ENCODE measurements at regions not wholly inside any gene's neighbourhood (a gene's known extent, or its start where the extent isn't known, plus 50 kb on each side); places are given as distances from the start of the nearest gene placed in this dataset.

DNA sequence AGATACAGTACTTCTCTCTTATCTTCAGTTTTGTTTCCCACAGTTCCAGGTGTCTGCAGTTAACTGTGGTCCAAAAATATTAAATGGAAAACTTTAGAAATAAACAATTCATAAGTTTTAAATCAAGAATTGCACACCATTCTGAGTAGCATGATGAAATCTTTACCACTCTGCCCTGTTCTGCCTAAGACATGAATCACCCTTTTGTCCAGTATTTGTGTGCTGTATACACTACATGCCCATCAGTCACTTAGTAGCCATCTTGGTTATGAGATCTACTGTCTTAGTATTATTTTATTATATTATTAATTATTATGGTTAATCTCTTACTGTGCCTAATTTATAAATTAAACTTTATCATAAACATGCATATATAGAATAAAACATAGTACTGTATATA lies 279.0 kb downstream of the OGFRL1 start:
- H3K27ac ChIP-seq (ENCODE audit: low read depth, low read length) = no peak overlapping the region
- ChIA-PET RAD21 (ENCODE audit: low non-redundant PET in 1 of 2, low total read pairs in 2 of 2, uncharacterized antibody in 2 of 2, unreplicated experiment in 2 of 2) (no interaction called here), POLR2A (no interaction called here), CTCF (no interaction called here)
- H3K9me3 ChIP-seq (ENCODE audit: control insufficient read depth in 1 of 2, insufficient read depth in 1 of 2, low read depth in 1 of 2, low read length in 2 of 2) = no peaks in the 10 kb centered on the region
- no TSS peak for BruUV-seq (replicated peaks)
- H3K4me1 ChIP-seq (ENCODE audit: control insufficient read depth in 1 of 2, insufficient read depth in 2 of 2, low read length in 2 of 2) = no peaks in the 10 kb centered on the region
- H4K20me1 ChIP-seq (ENCODE audit: insufficient read depth) = no peaks in the 10 kb centered on the region; the same call in 1 of the 2 replicates
- H3K79me2 ChIP-seq (ENCODE audit: insufficient read depth, low read length) = no peaks in the 10 kb centered on the region
- H3K36me3 ChIP-seq (ENCODE audit: control insufficient read depth in 1 of 2, insufficient read depth in 2 of 2, low read length in 2 of 2) = no peaks in the 10 kb centered on the region
- ATAC-seq (no peak), DNase-seq (ENCODE audit: low read depth, low spot score) (no peak)
- H3K9ac ChIP-seq (ENCODE audit: low read length) = no peak overlapping the region
- no peak overlapping the region for H2AFZ ChIP-seq (ENCODE audit: low read depth, low read length, poor library complexity, severe bottlenecking)
- intact Hi-C loops (cut with micrococcal nuclease) = no loop called here
- no peaks in the 10 kb centered on the region for H3K9me2 ChIP-seq (ENCODE audit: insufficient read depth)
- H3K4me3 ChIP-seq (replicated peaks in 1 of 2; ENCODE audit: low read depth in 1 of 2, low read length in 2 of 2) = no peak overlapping the region
- H3K4me2 ChIP-seq (ENCODE audit: low read length) = no peak overlapping the region
- H3K27me3 ChIP-seq (ENCODE audit: insufficient read depth, low read length) = no peaks in the 10 kb centered on the region
- TF ChIP-seq EZH2phosphoT487 (IDR thresholded peaks at IDR 0.05; ENCODE audit: borderline replicate concordance) (no peak), FOSL1 (IDR thresholded peaks at IDR 0.05; ENCODE audit: low read depth) (no peak), YY1 (IDR thresholded peaks at IDR 0.05; ENCODE audit: extremely low read depth, insufficient replicate concordance, low read depth, low read length) (no peak), POLR2A (IDR thresholded peaks at IDR 0.05; ENCODE audit: borderline replicate concordance, extremely low read depth, insufficient read depth, insufficient read length) (no peak), TCF7L2 (IDR thresholded peaks at IDR 0.05; ENCODE audit: borderline replicate concordance, extremely low read depth, insufficient read depth, insufficient read length) (no peak), CBX3 (IDR thresholded peaks at IDR 0.05; ENCODE audit: low read depth) (no peak), ZBTB33 (IDR thresholded peaks at IDR 0.05; ENCODE audit: extremely low read depth, insufficient replicate concordance, low read length) (no peak), ZFX (IDR thresholded peaks at IDR 0.05) (no peak)

GRCh38 chr6:71577766-71578165 lies 289.2 kb downstream of the OGFRL1 start:
- RAD21 ChIA-PET (ENCODE audit: low non-redundant PET in 1 of 2, low total read pairs in 2 of 2, uncharacterized antibody in 2 of 2, unreplicated experiment in 2 of 2) = no interaction called here
- Histone ChIP-seq H3K4me1 (ENCODE audit: control insufficient read depth in 1 of 2, insufficient read depth in 2 of 2, low read length in 2 of 2) (no peaks in the 10 kb centered on the region), H4K20me1 (ENCODE audit: insufficient read depth) (no peaks in the 10 kb centered on the region), H3K36me3 (ENCODE audit: control insufficient read depth in 1 of 2, insufficient read depth in 2 of 2, low read length in 2 of 2) (no peaks in the 10 kb centered on the region), H3K27ac (ENCODE audit: low read depth, low read length) (no peak overlapping the region), H3K9ac (ENCODE audit: low read length) (no peak overlapping the region), H3K27me3 (ENCODE audit: insufficient read depth, low read length) (no peaks in the 10 kb centered on the region), H3K4me3 (replicated peaks in 1 of 2; ENCODE audit: low read depth in 1 of 2, low read length in 2 of 2) (no peak overlapping the region), H3K9me2 (ENCODE audit: insufficient read depth) (no peaks in the 10 kb centered on the region), H3K9me3 (ENCODE audit: control insufficient read depth in 1 of 2, insufficient read depth in 1 of 2, low read depth in 1 of 2, low read length in 2 of 2) (no peaks in the 10 kb centered on the region), H2AFZ (ENCODE audit: low read depth, low read length, poor library complexity, severe bottlenecking) (no peak overlapping the region), H3K4me2 (ENCODE audit: low read length) (no peak overlapping the region), H3K79me2 (ENCODE audit: insufficient read depth, low read length) (no peaks in the 10 kb centered on the region)
- intact Hi-C loops (cut with micrococcal nuclease) = no loop called here
- ATAC-seq (no peak), DNase-seq (ENCODE audit: low read depth, low spot score) (no peak)
- POLR2A ChIA-PET = no interaction called here
- CTCF ChIA-PET = no interaction called here
- BruUV-seq (replicated peaks) = no TSS peak
- no peak for TF ChIP-seq CEBPB (IDR thresholded peaks at IDR 0.05; ENCODE audit: low read depth)

All from HCT116 (cell line).